GM12878 (cell line): ENCODE measurements at regions not wholly inside any gene's neighbourhood (a gene's known extent, or its start where the extent isn't known, plus 50 kb on each side); places are given as distances from the start of the nearest gene placed in this dataset.
"Not testable (repeated sequence)": the region's sequence is repeated elsewhere in the genome, so short reads cannot be mapped to it uniquely, and the experiment has no call there.

Experiments
- CTCF ChIP-seq, 3 experiments: IDR thresholded peaks in 2 of 3; conservative IDR thresholded peaks in 1 of 3; 2 replicates each; pipeline ENCODE4 v1.5.1; 2011; ENCODE audit warnings: low read depth in 3 of 3, low read length in 3 of 3, mild to moderate bottlenecking in 3 of 3, control low read depth in 2 of 3, moderate library complexity in 2 of 3, inconsistent platforms in 1 of 3, mixed read lengths in 1 of 3; ENCODE audit not compliant: control insufficient read depth in 2 of 3, insufficient read depth in 1 of 3; ENCODE audit errors: extremely low read depth in 1 of 3
- DPF2 ChIP-seq: fragments of 450-650 bp; IDR thresholded peaks from 2 replicates; pipeline ENCODE4 v1.6.1; 2017; ENCODE audit warnings: mild to moderate bottlenecking
- EP300 ChIP-seq, 2 experiments: fragments of 150-350 bp in 1 of 2; IDR thresholded peaks; 2 replicates each; pipeline ENCODE4 v1.6.1; 2011 to 2012; ENCODE audit warnings: low read depth in 2 of 2, low read length in 2 of 2, borderline replicate concordance in 1 of 2, improper control_type of control experiment in 1 of 2, inconsistent platforms in 1 of 2; ENCODE audit not compliant: control insufficient read depth in 1 of 2
- EZH2 ChIP-seq: IDR thresholded peaks from 2 replicates; pipeline ENCODE4 v1.6.1; 2012; ENCODE audit warnings: low read depth, mild to moderate bottlenecking, control low read depth, inconsistent platforms, low read length, borderline replicate concordance; ENCODE audit not compliant: control insufficient read depth
- FOXM1 ChIP-seq: IDR thresholded peaks from 2 replicates; pipeline ENCODE4 v1.6.1; 2012; ENCODE audit warnings: low read depth, mild to moderate bottlenecking, inconsistent platforms, low read length, moderate library complexity
- HDAC6 ChIP-seq: fragments of 200-600 bp; sonication (generic); IDR thresholded peaks from one replicate; pipeline ENCODE4 v1.8.0; 2017; ENCODE audit warnings: antibody characterized with exemption; ENCODE audit not compliant: unreplicated experiment
- NFXL1 ChIP-seq: fragments of 450-650 bp; IDR thresholded peaks from 2 replicates; pipeline ENCODE4 v1.6.1; 2017; ENCODE audit warnings: antibody characterized with exemption, mild to moderate bottlenecking, borderline replicate concordance
- NRF1 ChIP-seq: conservative IDR thresholded peaks from 2 replicates; pipeline ENCODE4 v1.6.1; 2011; ENCODE audit warnings: mild to moderate bottlenecking, low read depth, low read length, improper control_type of control experiment
- YY1 ChIP-seq: IDR thresholded peaks from 2 replicates; pipeline ENCODE4 v1.6.1; 2011; ENCODE audit warnings: low read depth, mild to moderate bottlenecking, low read length
- ZBTB33 ChIP-seq: fragments of 450-650 bp; IDR thresholded peaks from 2 replicates; pipeline ENCODE4 v1.6.1; 2017; ENCODE audit warnings: mild to moderate bottlenecking
- ZBTB40 ChIP-seq: fragments of 450-650 bp; IDR thresholded peaks from 2 replicates; pipeline ENCODE4 v1.6.1; 2016; ENCODE audit warnings: mild to moderate bottlenecking, moderate library complexity, borderline replicate concordance
- ZNF274 ChIP-seq: IDR thresholded peaks from one replicate; pipeline ENCODE4 v1.8.0; 2011; ENCODE audit not compliant: insufficient read length, insufficient read depth
- TF ChIP-seq, protein P1 (sequence below): IDR thresholded peaks from 2 replicates; pipeline ENCODE4 v1.6.1; 2012; ENCODE audit warnings: low read depth, low read length, improper control_type of control experiment

- not testable (repeated sequence) for TF ChIP-seq CTCF (IDR thresholded peaks at IDR 0.05 in 2 of 3, conservative IDR thresholded peaks at IDR 0.05 in 1 of 3; ENCODE audit: control insufficient read depth in 2 of 3, extremely low read depth in 1 of 3, insufficient read depth in 1 of 3, low read depth in 3 of 3, low read length in 3 of 3); ZNF274; NRF1; YY1; HDAC6; ZBTB33; EP300 (IDR thresholded peaks at IDR 0.05; ENCODE audit: borderline replicate concordance in 1 of 2, control insufficient read depth in 1 of 2, low read depth in 2 of 2, low read length in 2 of 2); DPF2; FOXM1; ZBTB40; NFXL1; EZH2
- TF ChIP-seq, protein P1, sequence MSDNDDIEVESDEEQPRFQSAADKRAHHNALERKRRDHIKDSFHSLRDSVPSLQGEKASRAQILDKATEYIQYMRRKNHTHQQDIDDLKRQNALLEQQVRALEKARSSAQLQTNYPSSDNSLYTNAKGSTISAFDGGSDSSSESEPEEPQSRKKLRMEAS: not testable (repeated sequence)
These were observed 234.4 kb downstream of the RERGL start for GRCh38 chr12:17855548-17855947.
